PC-3 (cell line): ENCODE measurements at regions not wholly inside any gene's neighbourhood (a gene's known extent, or its start where the extent isn't known, plus 50 kb on each side); places are given as distances from the start of the nearest gene placed in this dataset.

Experiments used
- ATAC-seq: fragments of 200-7000 bp; cut with Tn5 transposase; 2 replicates; pipeline ENCODE4 v1.9.1; 2020; ENCODE audit warnings: mild to moderate bottlenecking, moderate library complexity
- BruUV-seq: library from RNA; stranded (reverse); fragments of 400-500 nt; replicated peaks from 2 replicates; lab custom pipeline; 2021; lab: Mats Ljungman, UMichigan
- CTCF ChIA-PET: fragments of 300-600 bp; sonication (Branson Sonifier 250); formaldehyde crosslinking; loops from one replicate; lab custom pipeline; 2022; ENCODE audit warnings: antibody characterized with exemption; lab: Charles Lee
- POLR2A ChIA-PET: fragments of 300-600 bp; sonication (Branson Sonifier 250); formaldehyde crosslinking; loops from one replicate; lab custom pipeline; 2022; ENCODE audit warnings: antibody characterized with exemption; ENCODE audit not compliant: unreplicated experiment; lab: Charles Lee
- DNase-seq: peaks from one replicate; pipeline ENCODE4 v3.0.0-alpha.2; 2015
- H2AFZ ChIP-seq: fragments of 300-600 bp; sonication (generic); 2 replicates; pipeline ENCODE4 v1.6.0; 2016; ENCODE audit warnings: antibody characterized with exemption, low read length
- H3F3A ChIP-seq: fragments of 300-600 bp; sonication (generic); one replicate; pipeline ENCODE4 v1.6.0; 2017; ENCODE audit warnings: antibody characterized with exemption, low read length, control low read depth, mild to moderate bottlenecking; ENCODE audit not compliant: unreplicated experiment
- H3K27ac ChIP-seq: fragments of 300-600 bp; sonication (generic); 2 replicates; pipeline ENCODE4 v1.5.1; 2016; ENCODE audit warnings: mild to moderate bottlenecking, low read length
- H3K27me3 ChIP-seq: fragments of 300-600 bp; sonication (generic); 2 replicates; pipeline ENCODE4 v1.6.1; 2016; ENCODE audit warnings: low read length, mixed read lengths
- H3K36me3 ChIP-seq: fragments of 300-600 bp; sonication (generic); 2 replicates; pipeline ENCODE4 v1.6.1; 2016; ENCODE audit warnings: low read depth, mixed run types, low read length, mixed read lengths
- H3K4me1 ChIP-seq: fragments of 300-600 bp; sonication (generic); 2 replicates; pipeline ENCODE4 v1.5.1; 2016; ENCODE audit warnings: low read length; ENCODE audit not compliant: insufficient read depth
- H3K4me2 ChIP-seq: fragments of 300-600 bp; sonication (generic); 2 replicates; pipeline ENCODE4 v1.6.0; 2016; ENCODE audit warnings: low read length
- H3K4me3 ChIP-seq: fragments of 300-600 bp; sonication (generic); 2 replicates; pipeline ENCODE4 v1.5.1; 2016; ENCODE audit warnings: mild to moderate bottlenecking, low read length, mixed read lengths
- H3K79me2 ChIP-seq: fragments of 300-600 bp; sonication (generic); 2 replicates; pipeline ENCODE4 v1.6.1; 2017; ENCODE audit warnings: low read length, mixed read lengths
- H3K9ac ChIP-seq: fragments of 300-600 bp; sonication (generic); 2 replicates; pipeline ENCODE4 v1.6.0; 2016; ENCODE audit warnings: mild to moderate bottlenecking, low read length
- H3K9me2 ChIP-seq: fragments of 300-600 bp; sonication (generic); replicated peaks from 2 replicates; pipeline ENCODE4 v1.6.1; 2016; ENCODE audit warnings: mixed run types, low read length, mixed read lengths
- H3K9me3 ChIP-seq: fragments of 300-600 bp; sonication (generic); 2 replicates; pipeline ENCODE4 v1.6.1; 2016; ENCODE audit warnings: low read length, mixed read lengths
- H4K20me1 ChIP-seq: fragments of 300-600 bp; sonication (generic); 2 replicates; pipeline ENCODE4 v1.6.1; 2016; ENCODE audit warnings: low read length, mixed read lengths
- EZH2 ChIP-seq: fragments of 300-600 bp; sonication (generic); IDR thresholded peaks from one replicate; pipeline ENCODE4 v1.6.1; 2017; ENCODE audit warnings: antibody characterized with exemption, mild to moderate bottlenecking, low read length; ENCODE audit not compliant: unreplicated experiment
- EZH2phosphoT487 ChIP-seq: fragments of 300-600 bp; sonication (generic); IDR thresholded peaks from 2 replicates; pipeline ENCODE4 v1.6.1; 2018; ENCODE audit warnings: mild to moderate bottlenecking, antibody characterized with exemption, low read length, borderline replicate concordance
- intact Hi-C: fragments of 100-400 bp; cut with micrococcal nuclease; formaldehyde crosslinking; loops from 2 replicates; pipeline ENCODE4 v1.9.0; 2023
- TF ChIP-seq, protein P1 (sequence below): fragments of 300-600 bp; sonication (generic); conservative IDR thresholded peaks from 2 replicates; pipeline ENCODE4 v1.5.1; 2017; ENCODE audit warnings: antibody characterized with exemption, low read depth, mild to moderate bottlenecking, low read length

DNA sequence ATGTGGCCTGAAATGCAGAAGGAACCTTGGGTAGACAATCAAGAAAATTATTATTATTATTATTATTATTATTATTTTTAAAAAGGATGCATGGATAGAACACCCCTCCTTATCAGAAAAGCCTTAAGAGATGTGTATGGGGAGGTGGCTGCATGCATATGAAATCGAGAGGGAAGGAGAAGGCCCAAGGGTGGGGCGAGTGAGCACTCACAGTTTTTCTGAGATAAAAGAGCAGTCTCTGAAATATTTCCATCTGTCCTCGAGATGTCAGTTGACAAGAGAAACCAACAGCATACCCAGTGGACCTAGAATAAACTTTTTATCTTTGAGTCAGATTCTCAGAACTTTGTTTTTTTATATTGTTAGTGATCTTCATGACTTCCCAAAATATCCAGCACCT, 282.9 kb downstream of the GPD2 start:
- intact Hi-C loops = no loop called here
- ATAC-seq = no peak

DNA sequence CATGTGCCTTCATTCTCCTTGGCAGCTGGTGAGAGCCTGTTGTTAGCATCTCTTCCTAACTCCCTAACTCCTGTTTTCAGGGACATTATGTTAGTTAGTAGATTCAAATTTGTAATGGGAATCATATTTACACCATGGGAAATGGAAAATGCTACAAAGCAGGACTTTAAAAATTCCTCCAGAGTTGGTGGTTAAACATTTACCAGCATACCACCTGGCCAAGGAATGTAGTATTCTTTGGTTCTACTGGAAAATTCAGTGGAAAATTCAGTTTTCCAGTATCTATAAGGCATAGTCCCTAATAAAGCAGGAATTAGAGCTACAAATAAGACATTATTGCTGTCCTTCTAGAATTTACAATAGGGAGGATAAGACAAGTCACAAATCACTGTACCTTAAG, 291.7 kb downstream of the GPD2 start:
- Histone ChIP-seq H3K27ac (no peak overlapping the region), H3F3A (no peaks in the 10 kb centered on the region), H3K4me2 (no peak overlapping the region), H3K79me2 (no peaks in the 10 kb centered on the region), H3K9me2 (no peaks in the 10 kb centered on the region), H3K4me3 (no peak overlapping the region), H3K9me3 (no peaks in the 10 kb centered on the region), H3K36me3 (no peaks in the 10 kb centered on the region), H4K20me1 (no peaks in the 10 kb centered on the region), H3K4me1 (no peaks in the 10 kb centered on the region), H3K9ac (no peak overlapping the region), H3K27me3 (0 out of 2 replicates have a peak, but pooled peaks cover 14% of the 10 kb centered on the region), H2AFZ (no peak overlapping the region)
- no peak for ATAC-seq
- TF ChIP-seq, protein P1, sequence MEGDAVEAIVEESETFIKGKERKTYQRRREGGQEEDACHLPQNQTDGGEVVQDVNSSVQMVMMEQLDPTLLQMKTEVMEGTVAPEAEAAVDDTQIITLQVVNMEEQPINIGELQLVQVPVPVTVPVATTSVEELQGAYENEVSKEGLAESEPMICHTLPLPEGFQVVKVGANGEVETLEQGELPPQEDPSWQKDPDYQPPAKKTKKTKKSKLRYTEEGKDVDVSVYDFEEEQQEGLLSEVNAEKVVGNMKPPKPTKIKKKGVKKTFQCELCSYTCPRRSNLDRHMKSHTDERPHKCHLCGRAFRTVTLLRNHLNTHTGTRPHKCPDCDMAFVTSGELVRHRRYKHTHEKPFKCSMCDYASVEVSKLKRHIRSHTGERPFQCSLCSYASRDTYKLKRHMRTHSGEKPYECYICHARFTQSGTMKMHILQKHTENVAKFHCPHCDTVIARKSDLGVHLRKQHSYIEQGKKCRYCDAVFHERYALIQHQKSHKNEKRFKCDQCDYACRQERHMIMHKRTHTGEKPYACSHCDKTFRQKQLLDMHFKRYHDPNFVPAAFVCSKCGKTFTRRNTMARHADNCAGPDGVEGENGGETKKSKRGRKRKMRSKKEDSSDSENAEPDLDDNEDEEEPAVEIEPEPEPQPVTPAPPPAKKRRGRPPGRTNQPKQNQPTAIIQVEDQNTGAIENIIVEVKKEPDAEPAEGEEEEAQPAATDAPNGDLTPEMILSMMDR = no peak
- TF ChIP-seq EZH2phosphoT487 (no peak), EZH2 (no peak)
- no peak for DNase-seq
- ChIA-PET CTCF (no interaction called here), POLR2A (no interaction called here)
- BruUV-seq = no TSS peak
- intact Hi-C loops = loop anchor here (1.0 kb wide), 1 partner anchor 31 kb away; no protein-coding TSS in a partner anchor

More for the DNA sequence above, 282.9 kb downstream of the GPD2 start:
- Histone ChIP-seq H3K9me2 (no peaks in the 10 kb centered on the region), H3K27ac (no peak overlapping the region), H4K20me1 (no peaks in the 10 kb centered on the region), H3K36me3 (no peaks in the 10 kb centered on the region), H3K4me3 (no peak overlapping the region), H3K4me1 (no peaks in the 10 kb centered on the region), H3K9me3 (no peaks in the 10 kb centered on the region), H3F3A (no peaks in the 10 kb centered on the region), H3K9ac (no peak overlapping the region), H3K4me2 (no peak overlapping the region), H3K27me3 (no peaks in the 10 kb centered on the region), H3K79me2 (no peaks in the 10 kb centered on the region), H2AFZ (no peak overlapping the region)
- no TSS peak for BruUV-seq
- no peak for DNase-seq
- ChIA-PET POLR2A (no interaction called here), CTCF (no interaction called here)
- no peak for TF ChIP-seq EZH2phosphoT487
- TF ChIP-seq, protein P1 = no peak
- TF ChIP-seq EZH2 = no peak

DNA sequence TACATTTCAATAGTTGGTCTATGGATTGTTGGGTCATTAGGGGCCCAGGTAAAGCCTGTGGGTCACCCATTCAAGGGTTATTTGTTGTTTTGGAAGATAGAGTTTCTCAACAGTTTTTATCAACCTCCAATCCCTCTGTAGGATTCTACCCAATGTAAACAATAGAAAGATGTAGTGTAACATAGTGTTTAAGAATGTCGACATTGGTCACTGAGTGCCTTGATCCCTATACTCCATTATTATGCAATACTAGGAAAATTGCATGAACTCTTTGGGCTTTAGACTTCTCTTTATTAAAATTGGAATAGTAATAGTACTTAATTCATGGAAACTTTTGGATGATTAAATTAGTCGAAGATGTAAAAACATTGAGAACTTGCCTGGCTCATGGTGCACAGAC, 292.1 kb downstream of the GPD2 start:
- Histone ChIP-seq H3K27ac (no peak overlapping the region), H3K9me3 (no peaks in the 10 kb centered on the region), H3K27me3 (0 out of 2 replicates have a peak, but pooled peaks cover 14% of the 10 kb centered on the region), H3K9ac (no peak overlapping the region), H3K79me2 (no peaks in the 10 kb centered on the region), H3K36me3 (no peaks in the 10 kb centered on the region), H3K9me2 (no peaks in the 10 kb centered on the region), H2AFZ (no peak overlapping the region), H3K4me1 (no peaks in the 10 kb centered on the region), H3K4me3 (no peak overlapping the region), H4K20me1 (no peaks in the 10 kb centered on the region), H3K4me2 (no peak overlapping the region), H3F3A (no peaks in the 10 kb centered on the region)
- TF ChIP-seq EZH2 = no peak
- TF ChIP-seq, protein P1 = no peak
- TF ChIP-seq EZH2phosphoT487 = no peak
- intact Hi-C loops = loop anchor here (1.0 kb wide), 1 partner anchor 31 kb away; no protein-coding TSS in a partner anchor
- no TSS peak for BruUV-seq
- POLR2A ChIA-PET = no interaction called here
- ATAC-seq = no peak
- DNase-seq = no peak
- CTCF ChIA-PET = no interaction called here
